ENCODE measurements at regions not wholly inside any gene's neighbourhood (a gene's known extent, or its start where the extent isn't known, plus 50 kb on each side); places are given as distances from the start of the nearest gene placed in this dataset.
"Not testable (repeated sequence)": the region's sequence is repeated elsewhere in the genome, so short reads cannot be mapped to it uniquely, and the experiment has no call there.

DNA sequence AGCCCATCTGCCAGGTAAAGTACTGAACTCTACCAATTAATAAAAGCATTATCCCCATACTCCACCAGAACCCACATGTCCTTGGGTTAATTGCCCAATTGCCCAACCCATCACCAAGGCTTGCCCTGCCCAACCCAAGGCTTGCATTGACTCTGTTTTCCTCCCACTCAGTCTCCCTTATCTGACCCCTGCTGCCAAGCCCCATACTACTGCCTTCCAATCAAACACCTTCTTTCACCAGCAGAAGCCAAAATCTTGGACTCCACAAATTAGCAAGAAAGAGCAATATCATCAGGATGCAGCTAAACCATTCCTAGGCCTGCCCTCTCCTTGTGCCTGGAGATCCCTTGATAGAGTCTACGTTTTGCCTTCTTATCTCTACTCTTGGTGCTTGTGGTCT, 602.9 kb downstream of the NTRK3 start:
- WGBS, 2 donors (ENCODE audit: low coverage in 1 of 2): 64 to 80% methylated on average over 1 of the region's 1 CpG
- no peaks in the 10 kb centered on the region for H3K9me3 ChIP-seq
- H3K36me3 ChIP-seq: no peaks in the 10 kb centered on the region
- no peaks in the 10 kb centered on the region for H3K4me1 ChIP-seq
- no peak overlapping the region for H3K4me3 ChIP-seq
- ATAC-seq: no peak
- no peaks in the 10 kb centered on the region for H3K27me3 ChIP-seq
- TF ChIP-seq, protein P1, sequence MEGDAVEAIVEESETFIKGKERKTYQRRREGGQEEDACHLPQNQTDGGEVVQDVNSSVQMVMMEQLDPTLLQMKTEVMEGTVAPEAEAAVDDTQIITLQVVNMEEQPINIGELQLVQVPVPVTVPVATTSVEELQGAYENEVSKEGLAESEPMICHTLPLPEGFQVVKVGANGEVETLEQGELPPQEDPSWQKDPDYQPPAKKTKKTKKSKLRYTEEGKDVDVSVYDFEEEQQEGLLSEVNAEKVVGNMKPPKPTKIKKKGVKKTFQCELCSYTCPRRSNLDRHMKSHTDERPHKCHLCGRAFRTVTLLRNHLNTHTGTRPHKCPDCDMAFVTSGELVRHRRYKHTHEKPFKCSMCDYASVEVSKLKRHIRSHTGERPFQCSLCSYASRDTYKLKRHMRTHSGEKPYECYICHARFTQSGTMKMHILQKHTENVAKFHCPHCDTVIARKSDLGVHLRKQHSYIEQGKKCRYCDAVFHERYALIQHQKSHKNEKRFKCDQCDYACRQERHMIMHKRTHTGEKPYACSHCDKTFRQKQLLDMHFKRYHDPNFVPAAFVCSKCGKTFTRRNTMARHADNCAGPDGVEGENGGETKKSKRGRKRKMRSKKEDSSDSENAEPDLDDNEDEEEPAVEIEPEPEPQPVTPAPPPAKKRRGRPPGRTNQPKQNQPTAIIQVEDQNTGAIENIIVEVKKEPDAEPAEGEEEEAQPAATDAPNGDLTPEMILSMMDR (IDR thresholded peaks at IDR 0.05): no peak
- TF ChIP-seq EP300 (IDR thresholded peaks at IDR 0.05) (no peak), POLR2A (IDR thresholded peaks at IDR 0.05) (no peak)
- no peak overlapping the region for H3K27ac ChIP-seq

DNA sequence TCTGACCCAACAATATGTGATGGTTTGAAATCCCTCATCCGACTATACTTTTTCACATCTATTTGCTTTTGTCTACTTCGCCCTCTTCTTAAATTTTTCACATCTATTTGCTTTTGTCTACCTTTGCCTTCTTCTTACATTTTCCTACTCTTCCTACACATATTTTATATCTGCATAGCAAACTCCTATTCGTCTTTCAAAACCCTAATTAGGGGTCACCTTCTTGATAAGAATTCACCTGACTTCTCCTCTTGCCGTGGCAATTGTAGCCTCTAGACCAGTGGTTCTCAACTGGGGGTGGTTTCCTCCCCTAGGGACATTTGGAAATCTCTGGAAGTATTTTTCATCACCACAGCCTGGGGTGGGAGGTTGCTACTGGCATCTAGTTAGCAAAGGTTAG, 607.4 kb downstream of the NTRK3 start:
- no peak for TF ChIP-seq POLR2AphosphoS5 (IDR thresholded peaks at IDR 0.05)
- TF ChIP-seq, protein P1 (IDR thresholded peaks at IDR 0.05): no peak
- no peak for TF ChIP-seq POLR2A (IDR thresholded peaks at IDR 0.05)
- no peak for TF ChIP-seq EP300 (IDR thresholded peaks at IDR 0.05)
- H3K36me3 ChIP-seq: no peaks in the 10 kb centered on the region
- no peak for ATAC-seq
- no peak overlapping the region for H3K4me3 ChIP-seq
- 83 to 89% methylated on average over 3 to 4 of the region's 4 CpGs for WGBS, 2 donors (ENCODE audit: low coverage in 1 of 2)
- no peaks in the 10 kb centered on the region for H3K27me3 ChIP-seq
- no peaks in the 10 kb centered on the region for H3K4me1 ChIP-seq
- no peaks in the 10 kb centered on the region for H3K9me3 ChIP-seq
- H3K27ac ChIP-seq: no peak overlapping the region

DNA sequence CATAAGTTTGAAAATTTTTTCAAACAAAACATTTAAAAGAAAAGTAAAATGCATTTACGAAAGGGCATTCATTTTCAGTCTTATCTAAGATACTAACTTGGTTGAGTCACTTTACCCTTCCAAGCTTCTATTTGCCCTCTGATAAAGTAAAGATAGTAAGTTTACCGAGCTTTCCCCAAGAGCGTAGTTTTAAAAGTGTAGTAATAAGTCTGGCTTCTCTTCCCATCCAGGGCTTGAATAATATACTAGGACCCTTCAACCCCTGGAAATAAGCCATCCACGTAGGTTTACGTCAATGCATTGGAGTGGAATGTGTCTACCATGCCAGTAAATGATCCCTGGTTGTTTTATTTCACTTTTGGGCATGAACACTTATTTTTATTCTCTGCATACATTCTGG, 608.3 kb downstream of the NTRK3 start:
- Histone ChIP-seq H3K4me3 (no peak overlapping the region), H3K4me1 (no peaks in the 10 kb centered on the region), H3K27me3 (no peaks in the 10 kb centered on the region), H3K27ac (no peak overlapping the region), H3K9me3 (no peaks in the 10 kb centered on the region), H3K36me3 (no peaks in the 10 kb centered on the region)
- TF ChIP-seq POLR2A (IDR thresholded peaks at IDR 0.05) (no peak), EP300 (IDR thresholded peaks at IDR 0.05) (no peak), POLR2AphosphoS5 (IDR thresholded peaks at IDR 0.05) (no peak)
- TF ChIP-seq, protein P1 (IDR thresholded peaks at IDR 0.05): no peak
- no peak for ATAC-seq
- 19 to 27% methylated on average over 5 of the region's 5 CpGs for WGBS, 2 donors (ENCODE audit: low coverage in 1 of 2)

DNA sequence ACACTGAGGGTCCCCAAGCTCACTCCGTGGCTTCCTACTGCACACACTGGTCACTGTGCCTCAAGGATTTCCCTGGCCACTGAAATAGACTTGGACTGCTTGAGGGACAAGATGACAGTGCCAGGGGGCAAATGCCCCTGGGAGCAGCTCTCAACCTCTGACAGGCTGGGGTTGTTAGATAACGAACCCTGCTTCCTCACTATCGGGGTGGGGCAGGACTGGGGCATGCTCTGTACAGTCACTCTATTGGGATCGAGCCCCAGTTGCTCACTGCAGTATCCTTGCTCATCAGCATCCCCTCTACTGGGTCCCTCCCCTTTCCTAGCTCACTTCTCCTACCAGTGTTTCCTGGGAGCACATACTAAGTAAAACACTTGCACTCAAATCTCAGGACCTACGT, 610.8 kb downstream of the NTRK3 start:
- 50 to 74% methylated on average over 1 to 5 of the region's 5 CpGs for WGBS, 2 donors (ENCODE audit: low coverage in 1 of 2)

DNA sequence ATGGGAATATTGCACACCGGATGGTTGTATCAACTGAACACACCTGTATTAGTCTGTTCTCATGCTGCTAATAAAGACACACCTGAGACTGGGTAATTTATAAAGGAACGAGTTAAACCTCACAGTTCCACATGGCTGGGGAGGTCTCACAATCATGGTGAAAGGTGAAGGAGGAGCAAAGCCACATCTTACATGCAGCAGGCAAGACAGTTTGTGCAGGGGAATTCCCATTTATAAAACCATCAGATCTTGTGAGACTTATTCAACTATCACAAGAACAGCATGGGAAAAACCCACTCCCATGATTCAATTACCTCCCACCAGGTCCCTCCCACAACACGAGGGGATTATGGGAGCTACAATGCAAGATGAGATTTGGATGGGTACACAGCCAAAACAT, 613.5 kb downstream of the NTRK3 start:
- not testable (repeated sequence) for H3K27ac ChIP-seq, H3K9me3 ChIP-seq, H3K4me1 ChIP-seq, ATAC-seq, H3K4me3 ChIP-seq, H3K27me3 ChIP-seq, H3K36me3 ChIP-seq
- 67 to 74% methylated on average over 1 to 3 of the region's 3 CpGs for WGBS, 2 donors (ENCODE audit: low coverage in 1 of 2)

More for the DNA sequence above, 610.8 kb downstream of the NTRK3 start:
- Histone ChIP-seq H3K9me3 (no peaks in the 10 kb centered on the region), H3K4me1 (no peaks in the 10 kb centered on the region), H3K27ac (no peak overlapping the region), H3K36me3 (no peaks in the 10 kb centered on the region), H3K4me3 (no peak overlapping the region), H3K27me3 (no peaks in the 10 kb centered on the region)
- ATAC-seq: no peak
- TF ChIP-seq POLR2AphosphoS5 (IDR thresholded peaks at IDR 0.05) (no peak), POLR2A (IDR thresholded peaks at IDR 0.05) (no peak), EP300 (IDR thresholded peaks at IDR 0.05) (no peak)
- TF ChIP-seq, protein P1 (IDR thresholded peaks at IDR 0.05): no peak
